RWPE2 (cell line): ENCODE measurements at regions not wholly inside any gene's neighbourhood (a gene's known extent, or its start where the extent isn't known, plus 50 kb on each side); places are given as distances from the start of the nearest gene placed in this dataset.
"Not testable (repeated sequence)": the region's sequence is repeated elsewhere in the genome, so short reads cannot be mapped to it uniquely, and the experiment has no call there.

Experiments used
- ATAC-seq: fragments of 200-7000 bp; cut with Tn5 transposase; 3 replicates; pipeline ENCODE4 v1.9.1; 2021; ENCODE audit warnings: low read depth
- DNase-seq: peaks from one replicate; pipeline ENCODE4 v3.0.0-alpha.2; 2020; ENCODE audit warnings: low spot score
- H3K27ac ChIP-seq: fragments of 450-650 bp; 2 replicates; pipeline ENCODE4 v1.5.1; 2017; ENCODE audit warnings: mild to moderate bottlenecking; ENCODE audit not compliant: poor library complexity, severe bottlenecking
- H3K27me3 ChIP-seq: fragments of 250-450 bp; sonication (Bioruptor Pico); 2 replicates; pipeline ENCODE4 v1.5.1; 2021; ENCODE audit warnings: mild to moderate bottlenecking, moderate library complexity; ENCODE audit not compliant: insufficient read depth, poor library complexity, severe bottlenecking
- H3K36me3 ChIP-seq: fragments of 250-450 bp; sonication (Bioruptor Pico); 2 replicates; pipeline ENCODE4 v1.5.1; 2020; ENCODE audit warnings: low read depth, mild to moderate bottlenecking, moderate library complexity
- H3K4me1 ChIP-seq: fragments of 250-450 bp; sonication (Bioruptor Pico); 2 replicates; pipeline ENCODE4 v1.5.1; 2021; ENCODE audit warnings: mild to moderate bottlenecking, moderate library complexity; ENCODE audit not compliant: insufficient read depth, poor library complexity, severe bottlenecking
- H3K4me3 ChIP-seq: fragments of 250-450 bp; sonication (Bioruptor Pico); 2 replicates; pipeline ENCODE4 v1.5.1; 2021; ENCODE audit warnings: mild to moderate bottlenecking, moderate library complexity; ENCODE audit not compliant: severe bottlenecking
- H3K9me3 ChIP-seq: fragments of 250-450 bp; sonication (Bioruptor Pico); 2 replicates; pipeline ENCODE4 v1.5.1; 2021; ENCODE audit warnings: mild to moderate bottlenecking, moderate library complexity; ENCODE audit not compliant: severe bottlenecking
- CTCF ChIP-seq: fragments of 450-650 bp; IDR thresholded peaks from one replicate; pipeline ENCODE4 v1.5.1; 2017; ENCODE audit warnings: mild to moderate bottlenecking, moderate library complexity; ENCODE audit not compliant: poor library complexity, severe bottlenecking

GRCh38 chrX:141520750-141521149, 63.8 kb downstream of the SPANXA1 start:
- H3K27me3 ChIP-seq, H3K9me3 ChIP-seq, ATAC-seq, H3K4me1 ChIP-seq, DNase-seq, H3K27ac ChIP-seq, H3K36me3 ChIP-seq, H3K4me3 ChIP-seq: not testable (repeated sequence)

GRCh38 chrX:141475788-141476187, 108.8 kb downstream of the SPANXA1 start:
- not testable (repeated sequence) for H3K27ac ChIP-seq, H3K27me3 ChIP-seq, DNase-seq

GRCh38 chrX:141469469-141469868, 115.1 kb downstream of the SPANXA1 start:
- Histone ChIP-seq H3K27me3 (no peaks in the 10 kb centered on the region), H3K9me3 (no peaks in the 10 kb centered on the region), H3K4me1 (peaks cover 16% of the 10 kb centered on the region), H3K4me3 (no peak overlapping the region), H3K27ac (peak overlapping the region; percentile 98), H3K36me3 (no peaks in the 10 kb centered on the region)
- peak; percentile 86 for ATAC-seq
- no peak for DNase-seq
- no peak for TF ChIP-seq CTCF

More at GRCh38 chrX:141475788-141476187, 108.8 kb downstream of the SPANXA1 start:
- ATAC-seq, H3K4me1 ChIP-seq, H3K36me3 ChIP-seq, H3K4me3 ChIP-seq, H3K9me3 ChIP-seq: not testable (repeated sequence)

- no peaks in the 10 kb centered on the region for H3K9me3 ChIP-seq
- no peak for DNase-seq
- no peak overlapping the region for H3K4me3 ChIP-seq
- H3K27ac ChIP-seq = peak overlapping the region; percentile 98
- H3K36me3 ChIP-seq = no peaks in the 10 kb centered on the region
- H3K4me1 ChIP-seq = peaks cover 16% of the 10 kb centered on the region
- TF ChIP-seq CTCF = no peak
- no peaks in the 10 kb centered on the region for H3K27me3 ChIP-seq
- ATAC-seq = peak; percentile 83
These were observed 115.6 kb downstream of the SPANXA1 start for GRCh38 chrX:141468940-141469339.

- no peak for TF ChIP-seq CTCF
- DNase-seq = no peak
- Histone ChIP-seq H3K27me3 (no peaks in the 10 kb centered on the region), H3K9me3 (no peaks in the 10 kb centered on the region), H3K4me1 (peaks cover 16% of the 10 kb centered on the region), H3K36me3 (no peaks in the 10 kb centered on the region), H3K27ac (peak overlapping the region; percentile 98), H3K4me3 (no peak overlapping the region)
- ATAC-seq = no peak
These were observed 117.1 kb downstream of the SPANXA1 start for GRCh38 chrX:141467442-141467841.

GRCh38 chrX:141455103-141455502, 129.4 kb downstream of the SPANXA1 start:
- H3K9me3 ChIP-seq = no peaks in the 10 kb centered on the region
- H3K27me3 ChIP-seq = no peaks in the 10 kb centered on the region
- ATAC-seq = no peak
- no peak overlapping the region for H3K4me3 ChIP-seq
- no peak overlapping the region for H3K27ac ChIP-seq
- no peak for TF ChIP-seq CTCF
- no peaks in the 10 kb centered on the region for H3K36me3 ChIP-seq
- no peak for DNase-seq
- H3K4me1 ChIP-seq = no peaks in the 10 kb centered on the region
